ENCODE measurements at regions not wholly inside any gene's neighbourhood (a gene's known extent, or its start where the extent isn't known, plus 50 kb on each side); places are given as distances from the start of the nearest gene placed in this dataset.

DNA sequence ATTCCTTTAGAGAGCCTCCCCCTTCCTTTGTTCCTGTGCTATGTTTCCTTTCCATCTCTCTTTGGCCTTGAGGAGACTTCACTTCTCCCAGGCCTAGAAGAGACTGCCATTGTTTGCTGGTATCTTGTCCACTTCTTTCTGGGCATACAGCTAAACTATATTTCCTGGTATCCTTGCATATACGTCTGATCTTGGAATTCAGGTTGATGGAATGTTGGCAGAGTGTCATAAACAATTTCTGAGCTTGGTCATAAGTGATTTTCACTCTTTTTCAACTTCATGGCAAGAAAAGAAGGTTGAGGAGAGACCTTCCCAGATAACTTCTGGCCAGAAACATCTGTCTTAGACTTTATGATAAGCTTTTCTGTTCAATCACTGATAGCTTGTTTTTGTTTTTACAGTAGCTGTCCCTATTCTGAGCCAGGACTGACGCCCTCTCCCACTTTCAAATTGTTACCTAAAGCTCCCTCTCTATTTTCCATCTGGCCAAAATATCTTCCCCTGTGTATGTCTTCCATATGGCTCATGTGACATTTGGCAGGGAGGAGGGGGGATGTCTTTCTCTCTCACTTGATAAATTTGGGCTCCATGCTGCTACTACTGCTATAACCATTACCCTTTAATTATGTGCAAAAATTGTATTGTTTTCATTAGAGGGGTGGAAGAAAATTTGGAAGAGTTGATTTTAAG is 457.0 kb downstream of the ADAMTS20 start:
- DNase-seq: peak; percentile 68

DNA sequence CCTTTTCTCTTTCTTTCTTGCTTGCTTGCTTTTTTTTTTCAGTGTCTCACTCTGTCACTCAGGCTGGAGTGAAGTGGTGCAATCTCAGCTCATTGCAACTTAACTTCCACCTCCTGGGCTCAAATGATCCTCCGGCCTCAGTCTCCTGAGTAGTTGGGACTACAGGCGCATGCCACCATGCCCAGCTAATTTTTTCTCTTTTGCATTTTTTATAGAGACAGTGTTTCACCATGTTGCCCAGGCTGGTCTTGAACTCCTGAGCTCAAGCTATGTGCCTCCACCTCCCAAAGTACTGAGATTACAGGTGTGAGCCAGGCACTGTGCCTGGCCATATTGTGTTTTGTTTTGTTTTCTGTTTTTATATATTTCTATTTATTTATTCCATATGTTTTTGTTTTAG is 461.0 kb downstream of the ADAMTS20 start:
- no peak for DNase-seq

DNA sequence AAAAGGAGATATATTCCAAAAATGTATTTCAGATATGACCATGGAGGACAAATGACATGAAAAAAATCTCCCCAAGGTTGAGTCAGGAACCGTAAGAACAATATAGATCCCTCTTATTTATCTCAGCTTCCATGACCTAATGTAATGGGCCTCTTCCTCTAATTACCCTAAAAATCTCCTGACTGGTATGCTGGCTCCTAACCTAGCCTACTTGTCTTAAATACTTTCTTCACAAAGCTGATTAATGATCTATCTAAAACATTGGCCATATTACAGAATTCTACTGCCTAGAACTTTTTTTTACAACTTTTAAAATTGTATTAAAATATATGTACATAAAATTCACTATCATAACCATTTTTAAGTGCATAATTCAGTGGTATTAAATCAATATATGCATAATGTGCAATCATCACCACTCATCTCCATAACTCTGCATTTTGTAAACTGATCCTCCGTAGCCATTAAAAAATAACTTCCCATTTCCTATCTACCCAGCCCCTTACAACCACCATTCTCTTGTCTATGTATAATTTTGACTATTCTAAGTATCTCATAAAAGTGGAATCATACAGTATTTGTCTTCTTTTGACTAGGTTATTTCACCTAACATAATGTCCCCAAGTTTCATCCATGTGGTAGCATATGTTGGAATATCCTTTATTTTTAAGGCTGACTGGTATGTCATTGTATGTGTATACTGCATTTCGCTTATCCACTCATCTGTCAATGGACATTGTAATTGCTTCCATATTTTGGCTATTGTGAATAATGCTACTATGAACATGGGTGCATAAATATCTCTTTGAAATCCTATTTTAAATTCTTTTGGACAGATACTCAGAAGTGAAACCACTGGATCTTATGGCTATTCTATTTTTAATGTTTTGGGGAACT is 464.6 kb downstream of the ADAMTS20 start:
- DNase-seq: no peak

DNA sequence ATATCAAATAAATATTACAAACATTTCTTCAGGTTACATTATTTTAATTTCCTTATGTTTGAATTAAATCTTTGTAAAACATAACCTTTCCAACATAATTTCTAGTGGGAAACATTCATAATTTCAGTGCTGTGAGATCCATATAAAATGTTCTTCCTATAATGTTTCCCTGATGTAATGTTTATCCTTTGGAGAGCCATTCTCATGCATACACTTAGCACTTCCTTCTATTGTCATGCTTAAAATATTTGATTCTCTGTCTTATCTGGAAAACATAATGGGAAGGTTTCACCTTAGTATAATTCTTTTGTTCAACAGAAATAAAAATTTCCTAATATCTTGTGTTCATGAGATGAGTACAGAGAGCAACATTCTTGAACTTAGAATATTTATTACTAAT is 472.5 kb downstream of the ADAMTS20 start:
- DNase-seq: no peak

DNA sequence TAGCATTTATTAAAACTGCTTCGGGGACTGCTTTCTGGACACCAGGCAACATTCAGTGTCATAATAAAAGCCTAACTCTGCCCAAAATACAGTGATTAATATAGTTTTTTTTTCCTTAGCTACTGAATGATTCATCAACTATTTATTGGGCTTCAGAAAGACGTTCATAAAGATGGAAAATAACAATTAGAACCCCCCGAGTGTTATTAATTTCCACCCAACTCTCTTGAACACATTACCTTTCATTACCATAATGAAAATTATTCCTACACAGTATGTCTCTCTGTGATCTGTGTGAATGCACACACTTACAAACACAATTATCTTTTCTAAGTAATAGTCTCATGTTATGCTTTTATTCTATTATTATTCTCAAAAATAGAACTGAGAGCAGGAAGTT is 473.0 kb downstream of the ADAMTS20 start:
- DNase-seq: no peak

DNA sequence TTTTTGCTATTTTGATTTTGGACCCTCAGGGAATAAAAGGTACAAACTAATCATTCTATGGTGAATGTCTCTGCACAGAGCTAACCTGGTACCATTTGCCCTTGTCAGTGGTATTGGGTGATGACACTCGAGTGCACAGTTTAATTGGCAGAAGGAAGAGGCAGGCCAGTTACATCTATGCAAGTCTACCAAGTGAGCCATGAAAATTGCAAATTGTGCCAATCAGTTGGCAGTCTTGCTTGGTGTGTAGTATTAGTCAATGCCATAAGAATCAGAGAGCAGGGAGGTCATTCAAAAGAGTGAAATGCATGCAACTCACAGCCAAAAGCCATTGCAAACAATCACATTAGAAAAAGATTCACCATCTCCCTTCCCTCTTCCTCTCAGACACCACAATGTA is 479.6 kb downstream of the ADAMTS20 start:
- no peak for DNase-seq

DNA sequence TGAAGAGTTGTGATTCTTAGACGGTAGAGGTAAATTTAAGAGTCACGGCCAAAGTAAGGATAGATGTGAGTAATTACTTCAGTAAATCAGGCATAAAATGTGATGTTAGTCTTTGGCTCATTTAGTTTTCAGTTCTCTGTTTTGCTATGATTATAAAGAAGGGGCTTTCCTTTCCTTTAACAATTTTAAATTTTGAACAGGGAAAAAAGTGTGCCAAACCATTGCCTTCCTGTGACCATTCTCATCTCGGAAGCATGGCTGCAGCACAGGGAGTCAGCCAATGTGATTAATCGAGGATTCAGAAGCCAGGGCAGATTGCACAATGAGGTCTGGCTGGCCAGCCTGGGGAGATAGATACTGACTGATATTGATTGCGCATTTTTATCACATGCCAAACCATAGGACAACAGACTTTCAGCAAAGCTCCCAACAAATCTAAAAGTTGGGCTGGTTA is 480.2 kb upstream of the PRICKLE1 start:
- DNase-seq: peak; percentile 61

DNA sequence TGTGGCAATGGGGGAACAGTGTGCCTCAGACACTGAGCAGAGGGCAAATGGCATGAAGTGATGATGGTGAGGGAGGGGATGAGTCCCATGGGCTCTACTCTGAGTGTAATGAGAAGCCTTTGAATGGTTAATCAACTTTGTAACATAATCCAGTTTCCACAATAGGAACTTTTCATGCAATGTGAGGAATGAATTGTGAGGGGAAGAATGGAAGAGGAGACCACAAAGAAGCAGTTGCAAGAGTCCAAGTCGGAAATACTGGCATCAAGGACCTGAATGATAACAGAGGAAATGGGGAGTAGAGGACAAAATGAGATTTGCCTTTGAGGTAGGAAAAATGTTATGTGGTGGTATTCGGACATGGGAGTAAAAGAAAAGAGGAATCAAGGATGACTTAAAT is 476.9 kb upstream of the PRICKLE1 start:
- DNase-seq: peak; percentile 14

DNA sequence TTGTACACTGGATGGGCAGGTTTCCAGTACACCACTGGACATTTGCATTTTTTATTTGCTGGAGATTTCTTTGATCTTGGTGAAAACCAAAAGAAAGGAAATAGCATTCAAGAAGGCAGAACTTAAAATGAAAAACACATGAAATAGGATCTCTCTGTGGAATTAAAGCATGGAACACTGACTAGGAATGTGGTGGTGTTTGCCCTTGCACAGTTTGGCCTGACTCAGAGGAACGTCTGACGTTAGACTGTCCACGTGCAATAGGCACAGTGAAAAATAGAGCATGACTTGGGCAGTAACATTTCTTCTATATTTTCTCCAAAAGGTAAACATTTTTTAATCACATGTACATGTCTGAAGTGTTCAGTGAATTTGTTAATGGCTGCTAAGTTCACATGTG is 474.1 kb upstream of the PRICKLE1 start:
- peak; percentile 80 for DNase-seq

DNA sequence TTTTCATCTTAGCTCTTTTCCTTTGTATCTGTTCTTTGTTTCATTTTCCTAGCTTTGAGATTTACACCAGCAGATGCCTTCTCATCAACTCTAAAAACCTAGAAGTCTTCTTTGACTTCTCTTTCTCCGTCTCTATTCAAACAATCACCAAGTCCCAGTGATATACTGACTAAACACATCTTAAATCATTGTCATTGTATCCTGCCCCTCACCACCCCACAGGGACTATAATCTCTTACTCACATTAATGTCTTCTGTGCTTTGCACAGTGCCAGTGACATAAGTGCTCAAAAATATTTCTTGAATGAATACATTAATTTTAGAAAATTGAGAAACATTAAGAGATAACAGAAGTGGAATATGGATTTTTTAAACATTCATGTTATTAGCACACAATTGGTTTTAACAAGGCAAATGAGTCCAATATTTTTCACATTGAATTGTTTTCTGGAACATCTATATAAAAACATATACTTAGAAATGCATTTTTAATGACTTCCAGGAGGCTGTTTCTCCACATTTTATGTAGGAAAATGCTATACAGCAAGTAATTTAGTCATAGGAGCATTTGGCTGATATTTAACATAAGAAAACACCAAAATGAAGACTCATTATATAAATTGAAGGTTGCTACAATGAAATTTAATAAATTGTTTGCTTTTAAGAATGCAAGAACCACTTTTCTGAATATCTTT is 472.8 kb upstream of the PRICKLE1 start:
- DNase-seq: peak; percentile 54

DNA sequence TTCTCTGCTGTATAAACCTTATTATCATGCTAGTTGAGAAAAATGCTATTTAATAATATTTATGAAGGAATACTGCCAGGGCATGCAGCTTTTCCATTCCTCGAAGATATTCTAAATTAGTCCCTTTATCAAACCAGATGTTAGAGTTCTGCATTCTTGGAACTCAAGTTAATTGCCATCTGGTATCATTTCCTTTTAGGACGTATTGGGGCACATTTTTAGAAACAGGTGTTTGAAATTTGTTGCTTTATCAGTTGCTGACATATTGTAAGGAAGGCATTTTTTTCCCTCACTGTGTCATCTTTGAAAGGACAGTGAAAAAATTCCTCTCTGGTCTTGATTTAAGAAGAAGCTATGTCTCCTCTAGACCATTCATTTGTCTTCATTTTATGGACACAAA is 471.2 kb upstream of the PRICKLE1 start:
- peak; percentile 24 for DNase-seq

DNA sequence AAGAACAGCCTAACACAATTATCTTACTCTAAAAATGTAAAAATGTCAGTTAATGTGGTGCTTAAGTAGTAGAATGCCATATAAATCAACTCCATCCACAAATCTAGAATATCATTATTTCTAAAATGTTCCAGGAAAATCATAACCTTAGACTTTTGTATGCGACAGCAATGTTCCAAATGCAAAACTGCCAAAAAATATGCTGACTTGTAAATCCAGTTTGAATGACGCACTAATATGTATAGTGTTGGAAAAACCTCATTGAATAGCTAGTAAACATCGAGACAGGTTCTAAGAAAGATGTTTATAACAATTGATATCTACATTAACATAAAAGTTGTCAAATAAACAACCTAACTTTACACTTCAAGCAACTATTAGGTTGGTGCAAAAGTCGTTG is 469.1 kb upstream of the PRICKLE1 start:
- no peak for DNase-seq

DNA sequence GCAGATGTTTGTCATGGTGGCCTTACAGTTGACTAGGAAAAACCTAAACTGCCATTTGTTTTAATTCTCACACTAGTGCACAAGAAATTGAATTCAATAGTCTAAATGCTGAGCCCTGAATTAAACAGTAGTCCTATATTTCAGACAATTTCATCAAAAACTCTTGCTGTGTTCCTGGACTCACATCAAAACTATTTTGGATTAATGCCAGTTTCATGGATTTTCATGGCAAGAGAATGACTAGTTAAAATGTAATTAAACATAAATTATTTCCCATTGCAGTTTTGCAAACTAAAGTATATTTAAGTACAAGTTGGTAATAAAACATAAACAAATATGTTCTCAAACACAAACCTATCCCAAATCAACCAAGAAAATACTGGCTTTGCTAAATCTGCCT is 468.0 kb upstream of the PRICKLE1 start:
- peak; percentile 63 for DNase-seq

DNA sequence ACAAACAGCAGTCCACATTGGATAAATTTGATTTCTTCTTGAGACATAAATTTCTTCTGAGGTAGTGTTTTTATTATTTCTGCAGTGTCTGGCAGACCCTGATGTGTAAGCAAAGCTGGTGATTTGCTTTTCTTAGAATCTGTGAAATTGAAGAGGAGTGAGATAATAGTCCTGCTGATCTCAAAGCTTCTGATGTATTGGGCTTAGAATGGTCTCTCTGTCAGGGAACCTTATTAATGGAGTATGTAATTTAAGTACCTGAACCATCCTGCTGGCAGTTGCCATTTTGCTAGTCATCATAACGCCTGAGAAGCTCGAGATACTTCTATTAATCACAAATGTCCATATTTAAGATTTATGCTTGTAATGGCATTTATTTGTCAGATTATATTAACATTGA is 464.5 kb upstream of the PRICKLE1 start:
- DNase-seq: no peak

DNA sequence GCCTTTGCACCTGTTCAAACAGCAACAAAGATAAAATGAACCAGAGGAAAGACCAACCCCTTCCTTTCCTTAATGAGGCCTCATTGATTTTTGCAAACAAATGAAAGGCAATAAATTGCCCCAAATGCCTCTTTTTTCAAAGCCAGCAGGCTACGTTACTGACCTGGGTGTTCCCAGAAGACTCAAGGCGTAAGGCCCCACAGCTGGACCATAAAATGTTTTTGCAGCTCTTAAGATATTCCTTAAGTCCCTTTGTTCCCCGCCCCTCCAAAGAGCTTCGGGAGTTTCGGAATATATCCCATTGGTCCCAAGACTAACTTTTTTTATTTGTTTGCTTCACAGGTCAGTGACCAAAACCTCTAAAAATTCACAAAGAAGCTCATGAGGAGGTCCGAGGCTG is 462.9 kb upstream of the PRICKLE1 start:
- DNase-seq: no peak

DNA sequence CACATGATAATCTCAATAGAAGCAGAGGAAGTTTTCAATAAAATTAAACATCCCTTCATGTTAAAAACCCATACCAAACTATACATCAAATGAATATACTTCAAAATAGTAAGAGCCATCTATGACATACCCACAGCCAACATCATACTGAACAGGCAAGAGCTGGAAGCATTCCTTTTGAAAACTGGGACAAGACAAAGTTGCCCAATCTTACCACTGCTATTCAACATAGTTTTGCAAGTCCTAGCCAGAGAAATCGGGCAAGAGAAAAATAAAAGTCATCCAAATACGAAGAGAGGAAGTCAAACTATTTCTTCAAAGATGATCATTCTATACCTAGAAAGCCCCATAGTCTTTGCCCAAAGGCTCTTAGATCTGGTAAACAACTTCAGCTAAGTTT is 454.7 kb upstream of the PRICKLE1 start:
- DNase-seq: no peak

DNA sequence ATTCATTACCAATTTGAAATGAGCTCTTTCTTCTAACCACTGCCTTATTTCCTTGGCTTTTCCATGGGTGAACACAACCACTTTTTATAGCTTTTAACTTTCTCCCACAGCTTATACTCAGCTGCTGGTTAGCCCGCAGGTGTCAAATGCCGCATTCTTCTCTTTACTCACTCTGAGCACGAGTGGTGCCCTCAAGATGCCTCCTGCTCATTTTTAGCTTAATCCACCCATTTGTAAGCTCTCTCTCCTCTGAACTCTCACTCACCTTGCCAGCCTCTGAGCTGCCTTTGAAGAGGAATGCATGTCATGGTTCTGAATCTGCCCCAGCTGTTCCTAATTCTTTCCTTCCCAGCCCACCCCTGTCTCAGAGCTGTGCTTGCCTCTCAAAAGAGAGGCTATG is 449.4 kb upstream of the PRICKLE1 start:
- no peak for DNase-seq

DNA sequence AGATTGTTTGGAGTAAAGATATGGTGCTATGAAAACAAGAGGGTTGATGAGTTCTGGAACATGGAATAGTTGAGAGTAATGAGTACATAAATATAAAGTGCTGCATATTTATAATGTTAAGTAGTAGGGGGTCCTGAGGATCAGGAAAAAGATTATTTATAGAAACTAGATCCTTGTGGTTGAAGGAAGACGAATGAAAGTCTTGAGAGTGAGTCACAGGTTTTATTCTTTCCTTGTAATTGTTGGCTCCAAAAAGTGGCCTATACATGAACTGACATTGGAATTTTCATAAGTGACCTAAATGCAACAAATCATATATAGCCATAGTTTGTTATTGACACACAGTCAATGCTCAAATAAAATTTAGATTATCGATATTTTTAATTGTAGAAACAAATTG is 440.4 kb upstream of the PRICKLE1 start:
- DNase-seq: peak; percentile 63

DNA sequence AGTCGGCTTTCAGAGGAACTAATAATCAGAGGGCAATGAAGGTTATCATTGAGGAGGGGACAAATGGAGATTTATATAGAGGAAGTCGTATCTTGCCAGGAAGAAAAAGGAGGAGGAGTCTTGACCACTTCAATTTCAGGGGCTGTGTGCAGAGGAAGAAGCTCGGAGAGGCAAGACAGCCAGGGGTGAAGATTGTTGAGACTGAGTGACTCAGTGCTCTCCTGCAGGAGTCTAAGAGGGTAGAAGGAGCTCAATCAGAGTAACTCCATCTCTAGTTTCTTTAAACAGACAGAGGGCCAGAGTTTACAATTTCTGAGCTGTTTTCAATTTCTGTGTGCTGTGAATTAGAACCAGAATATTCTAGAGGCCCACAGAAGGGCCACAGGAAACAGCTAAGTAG is 439.3 kb upstream of the PRICKLE1 start:
- DNase-seq: peak; percentile 31

DNA sequence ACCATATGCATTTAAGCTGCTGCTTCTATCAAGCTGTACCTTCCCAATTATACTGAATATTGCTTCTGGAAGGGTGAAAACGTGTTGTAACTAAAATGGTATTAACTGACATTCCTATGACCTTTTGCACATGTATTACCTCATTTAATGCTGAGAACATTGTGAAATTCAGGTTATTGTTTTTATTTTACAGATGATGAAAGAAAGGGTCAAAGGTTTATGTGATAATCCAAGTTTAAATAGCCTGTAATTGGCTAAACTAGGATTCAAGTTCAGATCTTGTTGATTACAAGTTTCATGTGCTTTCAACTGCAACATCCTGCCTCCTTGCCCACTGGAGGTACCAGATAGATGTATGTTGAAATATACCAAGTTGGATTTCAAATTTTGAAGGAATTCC is 433.3 kb upstream of the PRICKLE1 start:
- DNase-seq: no peak

DNA sequence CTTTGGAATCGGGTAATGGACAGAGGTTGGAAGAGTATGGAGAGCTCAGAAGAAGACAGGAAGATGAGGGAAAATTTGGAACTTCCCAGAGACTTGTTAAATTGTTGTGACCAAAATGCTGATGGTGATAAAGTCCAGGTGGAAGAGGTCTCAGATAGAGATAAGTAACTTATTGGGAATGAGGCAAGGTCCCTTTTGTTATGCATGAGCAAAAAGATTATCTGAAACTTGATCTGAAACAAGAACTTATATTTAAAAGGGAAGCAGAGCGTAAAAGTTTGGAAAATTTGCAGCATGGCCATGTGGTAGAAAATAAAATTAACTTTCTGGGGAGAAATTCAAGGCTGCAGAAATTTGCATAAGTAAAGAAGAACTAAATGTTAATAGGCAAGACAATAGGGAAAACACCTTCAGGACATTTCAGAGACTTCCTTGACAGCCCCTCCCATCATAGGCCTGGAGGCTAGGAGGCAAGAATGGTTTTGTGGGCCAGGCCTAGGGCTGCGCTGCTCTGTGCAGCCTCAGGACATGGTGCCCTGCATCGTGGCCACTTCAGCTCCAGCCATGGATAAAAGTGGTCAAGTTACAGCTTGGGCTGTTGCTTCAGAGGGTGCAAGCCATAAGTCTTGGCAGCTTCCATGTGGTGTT is 425.7 kb upstream of the PRICKLE1 start:
- no peak for DNase-seq

DNA sequence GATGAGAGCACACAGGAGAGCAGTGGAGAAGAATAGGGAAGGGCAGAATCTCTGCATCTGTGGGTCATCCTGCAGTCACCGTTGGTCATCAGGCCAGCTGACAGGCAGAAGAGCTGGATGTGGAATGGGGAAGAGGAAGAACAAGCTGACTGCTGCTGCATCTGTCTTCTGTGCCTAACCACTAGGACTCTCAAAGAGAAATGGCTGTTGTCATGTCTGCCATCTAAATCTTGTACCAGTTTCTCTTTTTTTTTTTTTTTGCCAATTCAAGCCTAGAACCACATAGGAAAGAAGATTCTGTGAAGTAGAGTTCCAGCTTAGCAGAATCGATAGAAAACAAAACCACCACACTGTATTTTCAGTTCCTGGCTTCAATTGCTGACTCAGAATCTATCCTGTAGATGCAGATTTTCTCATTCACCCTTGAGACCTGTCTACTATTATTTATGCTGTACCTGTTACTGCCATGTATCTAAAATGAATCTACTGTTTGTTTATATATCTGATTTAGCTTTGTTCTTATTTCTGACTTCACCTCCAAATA is 421.9 kb upstream of the PRICKLE1 start:
- no peak for DNase-seq

DNA sequence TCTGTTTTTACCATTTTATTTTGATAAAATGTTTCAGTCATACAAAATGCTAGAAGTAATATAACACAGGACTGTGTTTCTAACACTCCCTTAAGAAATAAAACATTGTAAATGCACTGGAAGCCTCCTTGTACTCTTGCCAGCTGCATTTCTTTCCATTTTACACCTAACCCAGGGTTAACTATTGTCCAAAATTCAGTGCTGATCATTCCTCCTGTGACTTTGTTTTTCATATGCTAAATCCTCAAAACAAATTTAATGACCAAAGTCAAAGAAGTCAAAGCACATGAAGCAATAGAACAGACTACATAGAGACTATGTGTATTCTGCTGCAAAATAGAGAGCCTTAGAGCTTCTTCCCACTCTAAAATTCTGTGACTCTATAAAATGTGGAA is 420.3 kb upstream of the PRICKLE1 start:
- no peak for DNase-seq

Measured in fibroblast of upper back skin (primary cell).